ENCODE measurements at regions not wholly inside any gene's neighbourhood (a gene's known extent, or its start where the extent isn't known, plus 50 kb on each side); places are given as distances from the start of the nearest gene placed in this dataset.

GRCh38 chr3:76016769-76017439 lies 231.6 kb upstream of the ZNF717 start:
- no peaks in the 10 kb centered on the region for H3K9me3 ChIP-seq (replicated peaks; ENCODE audit: control insufficient read depth, insufficient read depth, low read length)
- intact Hi-C loops (cut with micrococcal nuclease; ENCODE audit: unreplicated experiment), result no loop called here
- H3K4me1 ChIP-seq (ENCODE audit: control insufficient read depth, insufficient read depth, low read length), result no peaks in the 10 kb centered on the region
- no peak for DNase-seq (ENCODE audit: low read depth, low spot score)
- no peak for TF ChIP-seq ZBTB33 (IDR thresholded peaks at IDR 0.05)
- TF ChIP-seq BRCA1 (IDR thresholded peaks at IDR 0.05; ENCODE audit: low read depth, low read length), result no peak
- no peak for TF ChIP-seq BCL11A (IDR thresholded peaks at IDR 0.05; ENCODE audit: low read depth, low read length)
- no peak for TF ChIP-seq SMAD5 (IDR thresholded peaks at IDR 0.05; ENCODE audit: low read depth)
- TF ChIP-seq, protein P1, sequence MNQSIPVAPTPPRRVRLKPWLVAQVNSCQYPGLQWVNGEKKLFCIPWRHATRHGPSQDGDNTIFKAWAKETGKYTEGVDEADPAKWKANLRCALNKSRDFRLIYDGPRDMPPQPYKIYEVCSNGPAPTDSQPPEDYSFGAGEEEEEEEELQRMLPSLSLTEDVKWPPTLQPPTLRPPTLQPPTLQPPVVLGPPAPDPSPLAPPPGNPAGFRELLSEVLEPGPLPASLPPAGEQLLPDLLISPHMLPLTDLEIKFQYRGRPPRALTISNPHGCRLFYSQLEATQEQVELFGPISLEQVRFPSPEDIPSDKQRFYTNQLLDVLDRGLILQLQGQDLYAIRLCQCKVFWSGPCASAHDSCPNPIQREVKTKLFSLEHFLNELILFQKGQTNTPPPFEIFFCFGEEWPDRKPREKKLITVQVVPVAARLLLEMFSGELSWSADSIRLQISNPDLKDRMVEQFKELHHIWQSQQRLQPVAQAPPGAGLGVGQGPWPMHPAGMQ (IDR thresholded peaks at IDR 0.05; ENCODE audit: borderline replicate concordance), result no peak
- no peak for TF ChIP-seq ZNF207 (IDR thresholded peaks at IDR 0.05; ENCODE audit: borderline replicate concordance)
- TF ChIP-seq YY1 (IDR thresholded peaks at IDR 0.05; ENCODE audit: low read depth, low read length), result no peak
- no peak for TF ChIP-seq KLF5 (IDR thresholded peaks at IDR 0.05; ENCODE audit: partially characterized antibody)
- TF ChIP-seq SPI1 (IDR thresholded peaks at IDR 0.05; ENCODE audit: borderline replicate concordance, insufficient read depth, low read depth, low read length), result no peak
- TF ChIP-seq CBX5 (IDR thresholded peaks at IDR 0.05; ENCODE audit: low read depth), result no peak
- TF ChIP-seq STAT3 (IDR thresholded peaks at IDR 0.05; ENCODE audit: low read depth, low read length), result no peak
- no peak for TF ChIP-seq GATAD2B (conservative IDR thresholded peaks at IDR 0.05; ENCODE audit: low read depth)
- TF ChIP-seq SMC3 (IDR thresholded peaks at IDR 0.05; ENCODE audit: borderline replicate concordance, low read length), result no peak
- TF ChIP-seq POLR2AphosphoS2 (IDR thresholded peaks at IDR 0.05; ENCODE audit: low read depth, low read length), result no peak
- TF ChIP-seq ZNF24 (IDR thresholded peaks at IDR 0.05), result no peak
- TF ChIP-seq FOS (IDR thresholded peaks at IDR 0.05; ENCODE audit: borderline replicate concordance, extremely low read depth, insufficient read length), result no peak
- TF ChIP-seq, protein P2, sequence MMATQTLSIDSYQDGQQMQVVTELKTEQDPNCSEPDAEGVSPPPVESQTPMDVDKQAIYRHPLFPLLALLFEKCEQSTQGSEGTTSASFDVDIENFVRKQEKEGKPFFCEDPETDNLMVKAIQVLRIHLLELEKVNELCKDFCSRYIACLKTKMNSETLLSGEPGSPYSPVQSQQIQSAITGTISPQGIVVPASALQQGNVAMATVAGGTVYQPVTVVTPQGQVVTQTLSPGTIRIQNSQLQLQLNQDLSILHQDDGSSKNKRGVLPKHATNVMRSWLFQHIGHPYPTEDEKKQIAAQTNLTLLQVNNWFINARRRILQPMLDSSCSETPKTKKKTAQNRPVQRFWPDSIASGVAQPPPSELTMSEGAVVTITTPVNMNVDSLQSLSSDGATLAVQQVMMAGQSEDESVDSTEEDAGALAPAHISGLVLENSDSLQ (IDR thresholded peaks at IDR 0.05), result no peak
- TF ChIP-seq ELK1 (IDR thresholded peaks at IDR 0.05; ENCODE audit: low read depth, low read length), result no peak
- no peak for TF ChIP-seq RCOR1 (conservative IDR thresholded peaks at IDR 0.05; ENCODE audit: low read depth, low read length)
- no peak for TF ChIP-seq BACH1 (IDR thresholded peaks at IDR 0.05; ENCODE audit: borderline replicate concordance)
- no peaks in the 10 kb centered on the region for H4K20me1 ChIP-seq (ENCODE audit: control insufficient read depth, insufficient read depth)
- no peaks in the 10 kb centered on the region for H3K36me3 ChIP-seq (ENCODE audit: control insufficient read depth in 2 of 2, insufficient read depth in 2 of 2, low read length in 1 of 2)
- no peak overlapping the region for H3K4me2 ChIP-seq (ENCODE audit: control insufficient read depth, insufficient read depth)
- RAD21 ChIA-PET (ENCODE audit: unreplicated experiment), result no interaction called here
- no peaks in the 10 kb centered on the region for H3K79me2 ChIP-seq (ENCODE audit: control insufficient read depth, insufficient read depth, low read length)
- no peak for ATAC-seq
- no peak overlapping the region for H3K9ac ChIP-seq (ENCODE audit: control insufficient read depth, insufficient read depth, low read length)
- no peak for FAIRE-seq
- no peak overlapping the region for H3K4me3 ChIP-seq
- no TSS peak for BruUV-seq (replicated peaks)
- CTCF ChIA-PET, result interaction anchor here (1.2 kb wide), 1 partner anchor 9 kb away, joined by 3 read pairs; no protein-coding TSS in a partner anchor
- no peak overlapping the region for H3K27ac ChIP-seq (ENCODE audit: control insufficient read depth, insufficient read depth)
- SMC1A ChIA-PET (ENCODE audit: uncharacterized antibody, unreplicated experiment), result no interaction called here
- POLR2A ChIA-PET, result no interaction called here
- no peaks in the 10 kb centered on the region for H3K27me3 ChIP-seq (replicated peaks in 1 of 2; ENCODE audit: control insufficient read depth in 2 of 2, insufficient read depth in 2 of 2, low read length in 1 of 2)
- in situ Hi-C loops (cut with MboI), result no loop called here
- 4% methylated on average over 6 of the region's 6 CpGs for WGBS (ENCODE audit: insufficient coverage, insufficient replicate concordance, low lambda C conversion rate, missing lambda C conversion rate)
- no peak overlapping the region for H2AFZ ChIP-seq (ENCODE audit: control insufficient read depth, low read depth, low read length)
